Activated CD4-positive, alpha-beta T cell treated with anti-CD3 and anti-CD28 coated beads for 24 hours (primary cell): ENCODE measurements at regions not wholly inside any gene's neighbourhood (a gene's known extent, or its start where the extent isn't known, plus 50 kb on each side); places are given as distances from the start of the nearest gene placed in this dataset.
"Not testable (repeated sequence)": the region's sequence is repeated elsewhere in the genome, so short reads cannot be mapped to it uniquely, and the experiment has no call there.

Experiments used
- DNase-seq, 2 donors: peaks; one replicate each; pipeline ENCODE4 v3.0.0-alpha.2; 2020; ENCODE audit warnings: low read depth in 2 of 2

DNA sequence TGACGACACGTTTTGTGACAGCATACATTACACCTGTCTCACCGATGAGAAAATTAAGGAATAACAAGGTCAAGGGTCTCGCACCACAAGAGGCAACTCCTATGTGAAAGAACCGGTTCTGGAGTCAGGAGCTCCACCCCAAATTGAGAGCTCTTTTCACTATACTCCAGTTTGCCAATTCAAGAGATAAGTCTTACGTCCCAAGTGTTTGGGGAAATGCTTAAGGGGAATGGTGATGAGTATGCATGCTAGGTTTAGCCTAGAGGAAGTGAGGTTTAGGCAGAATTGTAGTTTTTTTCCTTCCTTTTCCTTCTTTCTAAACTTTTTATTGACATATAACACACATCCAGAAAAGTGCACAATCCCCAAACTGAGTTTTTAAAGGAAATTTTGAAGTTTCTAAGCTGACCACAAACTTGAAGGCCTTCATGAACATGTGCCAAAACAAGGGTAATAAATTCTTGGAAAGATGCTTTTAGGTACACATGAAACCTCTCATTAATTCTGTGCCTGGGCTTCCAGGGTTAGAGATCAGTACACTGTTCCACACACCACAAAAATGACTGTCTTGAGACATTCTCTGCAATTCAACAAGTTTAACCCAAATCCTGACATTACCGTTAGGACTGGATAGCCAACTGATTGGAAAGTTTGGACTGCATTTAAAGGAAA, 127.6 kb upstream of the SLC1A3 start:
- no peak for DNase-seq

DNA sequence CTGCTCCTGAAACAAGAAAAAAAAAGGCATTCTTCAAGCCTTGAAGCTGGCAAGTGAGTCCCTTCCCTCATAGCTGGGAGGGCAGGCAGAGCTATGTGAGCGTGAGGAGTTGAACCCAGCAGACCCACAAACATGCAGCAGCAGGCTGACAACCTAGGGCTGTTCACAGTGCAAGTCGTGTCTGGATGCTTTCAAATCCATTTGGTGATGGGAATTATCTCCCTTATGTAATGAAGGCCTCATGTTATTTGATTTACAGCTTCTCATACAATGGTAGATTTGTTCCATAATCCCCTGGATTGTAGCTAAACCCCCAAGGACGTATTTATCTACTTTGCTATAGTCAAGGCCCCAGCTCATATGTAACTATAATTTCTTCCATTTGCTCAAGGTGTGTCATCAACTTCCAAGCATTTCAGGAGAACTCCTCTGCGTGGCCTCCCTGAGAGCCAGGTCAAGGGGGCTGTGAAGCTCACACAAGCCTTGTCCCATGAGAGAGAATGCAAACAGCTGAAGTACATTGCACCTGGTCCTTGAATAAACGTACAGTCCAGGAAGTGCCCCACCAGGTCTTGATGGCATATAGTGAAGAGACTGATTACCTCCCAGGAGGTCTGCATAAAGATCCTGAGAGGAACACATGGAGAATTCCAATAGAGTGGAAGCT, 124.8 kb upstream of the SLC1A3 start:
- no peak for DNase-seq

DNA sequence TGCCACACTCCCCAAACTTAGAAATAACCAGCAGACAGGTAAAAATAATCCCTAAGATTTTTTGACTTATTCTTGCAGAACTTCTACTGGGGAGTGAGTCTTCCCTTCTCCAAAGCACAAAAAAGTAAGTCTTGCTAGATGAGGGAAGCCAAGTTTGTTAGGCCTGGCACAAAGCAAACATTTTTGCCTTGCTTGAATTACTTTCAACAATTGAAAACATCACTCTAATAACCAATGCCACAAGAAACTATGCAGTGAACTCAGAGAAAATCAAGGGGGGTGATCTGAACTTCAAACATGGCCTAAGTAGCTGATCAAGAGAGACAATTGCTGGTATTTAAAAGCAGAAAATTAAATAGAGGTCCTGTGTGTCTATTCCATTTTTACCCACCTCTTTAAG, 123.6 kb upstream of the SLC1A3 start:
- no peak for DNase-seq

DNA sequence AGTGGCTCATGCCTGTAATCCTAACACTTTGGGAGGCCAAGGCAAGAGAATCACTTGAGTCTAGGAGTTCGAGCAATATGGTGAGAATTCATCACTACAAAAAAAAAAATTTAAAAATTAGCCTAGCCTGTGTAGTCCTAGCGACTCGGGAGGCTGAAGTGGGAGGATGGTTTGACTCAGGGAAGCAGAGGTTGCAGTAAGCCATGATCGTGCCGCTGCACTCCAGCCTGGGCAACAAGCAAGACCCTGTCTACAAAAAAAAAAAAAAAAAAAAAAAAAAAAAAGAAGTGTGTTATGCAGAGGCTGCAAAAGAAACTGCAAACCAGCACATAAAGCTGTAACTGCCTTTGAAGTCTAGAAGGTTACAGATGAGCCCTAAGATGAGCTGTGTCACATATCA, 116.9 kb upstream of the SLC1A3 start:
- no peak for DNase-seq

DNA sequence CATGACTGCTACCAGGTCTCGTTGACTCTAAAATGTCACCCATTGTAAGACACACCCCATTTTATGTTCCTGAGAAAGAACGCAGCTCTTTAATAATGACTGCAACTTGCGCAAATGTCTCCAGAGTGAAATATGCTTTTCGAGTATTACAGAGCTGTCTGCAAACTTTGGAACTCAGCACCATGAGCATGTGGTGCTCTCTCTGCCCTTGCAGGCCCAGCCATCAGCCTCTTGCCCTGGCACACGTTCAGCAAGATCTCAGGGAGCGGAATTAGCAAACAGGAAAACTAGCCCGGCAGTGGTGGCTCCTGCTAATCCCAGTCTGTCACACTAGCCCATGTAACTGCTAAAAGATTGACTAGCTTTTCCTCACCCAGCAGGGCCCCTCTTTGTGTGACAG, 114.5 kb upstream of the SLC1A3 start:
- no peak for DNase-seq

DNA sequence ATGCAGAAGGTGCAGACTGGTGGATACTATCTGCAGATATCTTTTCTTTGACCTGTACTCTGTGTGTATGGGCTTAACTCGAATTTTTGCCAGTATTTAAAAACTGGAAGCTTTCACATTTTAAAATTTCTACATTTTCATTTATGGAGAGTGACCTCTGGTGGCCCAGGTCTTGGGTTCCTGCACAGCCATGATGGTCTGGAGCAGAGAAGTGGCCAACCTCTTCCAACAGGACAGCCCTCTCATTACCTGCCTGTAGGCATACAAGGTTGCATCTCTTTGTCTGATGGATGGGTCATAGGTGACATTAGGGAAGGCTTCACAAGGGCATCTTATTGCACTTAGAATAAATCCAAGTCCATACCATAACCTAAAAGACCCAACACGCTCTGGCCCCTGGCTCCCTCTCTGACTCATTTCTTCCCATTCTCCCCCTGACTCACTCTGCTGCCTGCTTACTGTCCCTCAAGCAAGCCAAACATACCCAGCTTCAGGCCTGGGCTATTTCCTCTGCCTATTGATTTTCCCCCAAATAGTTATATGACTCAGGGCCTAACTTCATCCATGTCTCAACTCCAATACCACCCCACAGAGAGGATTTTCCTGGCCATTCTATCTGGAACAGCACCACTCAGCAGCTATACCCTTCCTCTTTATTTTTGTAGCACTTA, 113.3 kb upstream of the SLC1A3 start:
- no peak for DNase-seq

DNA sequence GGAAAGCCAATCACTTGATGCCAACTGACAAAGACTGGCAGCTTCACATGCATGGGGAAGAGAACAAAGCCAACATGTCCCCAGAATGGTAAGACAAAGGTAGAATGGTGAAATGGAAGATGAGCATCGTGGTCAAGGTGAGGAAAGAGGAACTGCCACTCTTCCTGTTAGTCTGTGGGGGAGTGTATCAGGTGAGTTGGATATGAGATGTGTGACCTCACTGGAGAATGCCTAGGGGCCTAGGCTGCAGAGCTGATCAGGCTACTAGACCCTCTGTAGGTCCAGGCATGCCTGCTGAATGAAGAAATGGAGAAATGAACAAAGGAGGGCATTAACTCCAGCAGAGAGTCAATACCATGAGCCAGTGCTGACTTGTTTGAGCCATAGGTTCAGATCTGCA, 112.4 kb upstream of the SLC1A3 start:
- no peak for DNase-seq

DNA sequence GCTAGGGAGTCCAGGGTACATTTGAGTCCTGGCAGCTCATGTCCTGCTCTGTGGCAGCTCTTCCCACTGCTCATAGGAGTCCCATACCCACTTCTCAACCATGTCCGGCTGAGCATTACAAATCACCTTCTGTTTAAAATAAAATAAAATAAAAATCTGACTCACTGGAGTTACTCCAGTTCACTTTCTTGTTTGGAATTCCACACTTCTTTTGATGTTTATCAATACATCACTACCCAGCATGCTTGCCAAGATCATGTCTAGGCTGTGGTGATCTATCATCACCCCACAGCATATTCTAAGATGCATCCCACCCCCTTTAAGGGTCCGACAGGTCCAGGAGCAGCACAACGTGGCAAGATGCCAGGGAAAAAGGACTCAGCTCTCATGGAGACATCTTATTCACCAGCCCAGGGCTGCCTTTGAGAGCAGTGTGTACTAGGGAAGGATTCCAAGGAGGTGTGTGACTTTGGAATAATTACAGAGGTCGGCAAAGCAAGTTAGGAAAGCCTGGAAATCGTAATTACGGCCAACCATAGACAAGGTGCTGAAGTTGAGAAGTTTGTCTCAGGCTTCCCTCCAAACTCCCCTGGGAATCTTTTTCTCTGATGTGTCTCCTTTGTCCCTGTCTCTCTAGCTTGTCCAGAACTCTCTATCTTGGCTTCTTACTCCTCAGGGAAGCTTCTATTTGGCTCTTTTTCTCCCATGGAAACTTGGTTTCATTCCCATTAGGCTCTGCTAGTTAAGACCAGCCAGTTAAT, 111.4 kb upstream of the SLC1A3 start:
- DNase-seq, result no peak

DNA sequence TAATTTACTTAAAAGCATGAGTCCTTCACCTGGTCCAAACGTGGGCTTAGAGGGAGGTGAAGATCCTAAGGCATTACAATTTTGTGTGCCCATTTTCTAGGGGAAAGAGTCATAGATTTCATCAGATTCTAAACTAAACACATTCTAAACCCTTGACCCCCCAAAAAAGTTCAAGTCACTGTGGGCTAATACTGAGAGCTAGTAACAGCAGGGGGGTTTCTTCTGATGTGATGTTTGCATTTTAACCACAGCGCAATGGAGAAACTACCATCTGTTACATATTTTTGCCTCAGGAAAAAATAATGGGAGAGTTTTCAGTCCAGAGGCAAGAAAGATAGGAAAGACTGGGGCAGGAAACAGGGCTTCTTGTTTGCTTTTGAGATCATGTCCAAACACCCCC, 110.8 kb upstream of the SLC1A3 start:
- no peak for DNase-seq

DNA sequence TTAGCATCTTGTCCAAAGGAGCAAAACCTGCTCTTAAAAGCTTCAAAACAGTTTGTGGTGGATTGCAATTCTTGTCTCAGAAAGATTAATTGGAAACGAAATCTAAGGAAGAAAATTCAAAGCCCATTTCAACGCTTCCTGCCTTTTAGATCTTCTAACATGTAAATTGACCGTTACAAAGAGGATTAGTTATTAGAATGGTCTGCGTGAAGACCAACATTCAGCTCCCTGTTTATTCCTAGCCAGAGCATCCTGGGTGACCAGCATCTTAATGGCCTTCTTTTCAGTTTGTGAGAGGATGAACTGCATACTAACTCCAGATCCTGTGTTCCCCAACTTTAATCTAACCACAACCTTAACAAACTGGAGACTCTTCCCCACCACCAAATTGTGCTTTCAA, 109.9 kb upstream of the SLC1A3 start:
- DNase-seq, result no peak

DNA sequence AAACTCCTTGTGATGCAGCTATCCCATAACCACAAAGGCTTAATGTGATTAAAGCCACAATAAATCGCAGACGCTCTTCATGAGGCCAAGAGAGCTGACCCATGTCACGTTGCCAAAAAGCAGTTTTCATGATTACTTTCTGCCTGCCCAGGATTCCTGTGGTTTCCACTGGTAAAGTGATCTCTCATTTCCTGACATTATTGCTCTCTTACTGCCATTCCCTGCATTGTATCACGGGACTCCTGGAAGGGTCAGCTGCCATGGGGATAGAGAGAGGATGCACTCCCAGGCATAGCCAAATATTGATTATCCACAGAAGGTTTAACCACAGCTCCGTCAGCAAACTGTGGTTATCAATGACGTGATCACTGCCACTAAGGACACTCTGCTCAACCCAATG, 103.8 kb upstream of the SLC1A3 start:
- DNase-seq, result no peak

DNA sequence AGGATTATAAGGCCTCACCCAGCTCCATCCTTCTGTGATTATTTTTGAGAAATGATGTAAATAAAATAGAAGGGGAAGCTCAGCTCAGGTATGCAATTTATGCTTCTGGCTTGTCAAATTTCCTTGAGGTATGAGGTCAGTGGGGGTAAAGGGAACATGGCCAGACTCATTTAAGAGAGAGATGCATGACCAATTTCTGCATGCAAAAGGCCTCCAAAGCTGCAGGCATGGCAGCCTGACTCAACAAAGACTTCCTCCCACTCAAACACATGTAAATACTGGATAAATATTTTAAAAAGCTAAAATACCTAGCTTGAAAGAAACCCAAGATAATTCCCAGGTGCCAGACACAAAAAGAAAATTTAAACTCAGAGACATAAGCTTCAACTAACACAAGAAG, 101.4 kb upstream of the SLC1A3 start:
- DNase-seq, result no peak

DNA sequence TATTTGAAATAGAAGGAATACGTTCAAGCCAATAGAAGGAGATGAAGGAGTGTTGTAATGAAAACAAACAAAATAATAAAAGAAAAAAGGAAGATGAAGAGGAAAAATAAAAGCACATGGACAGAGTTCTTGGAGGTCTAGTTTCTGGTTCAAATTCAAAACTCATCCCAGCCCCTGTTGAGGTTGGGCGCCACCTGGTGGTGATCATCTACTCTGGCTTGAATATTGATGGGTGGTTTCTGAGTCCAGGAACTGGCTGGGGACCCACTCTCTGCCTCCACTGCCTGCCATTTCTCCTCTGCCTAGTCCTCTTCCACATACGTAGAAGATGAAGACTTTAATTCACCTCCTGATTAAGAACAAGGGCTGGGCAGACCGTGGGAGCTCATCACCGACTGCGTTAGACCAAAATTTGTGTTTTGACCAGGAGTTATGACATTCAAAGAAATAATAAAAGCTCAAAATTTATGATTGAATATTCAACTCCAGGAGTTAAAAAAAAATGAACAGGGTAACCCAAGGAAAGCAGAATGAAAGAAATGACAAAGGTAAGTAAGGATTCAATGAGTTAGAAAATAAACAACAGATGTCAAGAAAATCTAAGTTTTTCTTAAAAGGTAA, 99.0 kb upstream of the SLC1A3 start:
- peak; percentile 59 to 66 for DNase-seq

DNA sequence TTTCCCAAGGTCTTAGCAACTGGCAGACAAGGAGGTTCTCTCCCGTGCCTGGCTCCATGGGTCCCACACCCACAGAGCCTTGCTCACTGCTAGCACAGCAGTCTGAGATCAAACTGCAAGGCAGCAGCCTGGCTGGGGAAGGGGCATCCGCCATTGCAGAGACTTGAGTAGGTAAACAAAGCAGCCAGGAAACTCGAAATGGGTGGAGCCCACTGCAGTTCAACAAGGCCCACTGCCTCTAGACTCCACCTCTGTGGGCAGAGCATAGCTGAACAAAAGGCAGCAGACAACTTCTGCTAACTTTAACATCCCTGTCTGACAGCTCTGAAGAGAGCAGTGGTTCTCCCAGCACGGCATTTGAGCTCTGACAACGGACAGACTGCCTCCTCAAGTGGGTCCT, 98.1 kb upstream of the SLC1A3 start:
- DNase-seq, result not testable (repeated sequence)

DNA sequence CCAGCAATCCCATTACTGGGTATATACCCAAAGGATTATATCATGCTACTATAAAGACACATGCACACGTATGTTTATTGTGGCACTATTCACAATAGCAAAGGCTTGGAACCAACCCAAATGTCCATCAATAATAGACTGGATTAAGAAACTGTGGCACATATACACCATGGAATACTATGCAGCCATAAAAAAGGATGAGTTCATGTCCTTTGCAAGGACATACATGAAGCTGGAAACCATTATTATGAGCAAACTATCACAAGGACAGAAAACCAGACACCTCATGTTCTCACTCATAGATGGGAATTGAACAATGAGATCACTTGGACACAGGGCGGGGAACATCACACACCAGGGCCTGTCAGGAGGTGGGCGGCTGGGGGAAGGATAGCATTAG, 92.8 kb upstream of the SLC1A3 start:
- DNase-seq, result not testable (repeated sequence)

DNA sequence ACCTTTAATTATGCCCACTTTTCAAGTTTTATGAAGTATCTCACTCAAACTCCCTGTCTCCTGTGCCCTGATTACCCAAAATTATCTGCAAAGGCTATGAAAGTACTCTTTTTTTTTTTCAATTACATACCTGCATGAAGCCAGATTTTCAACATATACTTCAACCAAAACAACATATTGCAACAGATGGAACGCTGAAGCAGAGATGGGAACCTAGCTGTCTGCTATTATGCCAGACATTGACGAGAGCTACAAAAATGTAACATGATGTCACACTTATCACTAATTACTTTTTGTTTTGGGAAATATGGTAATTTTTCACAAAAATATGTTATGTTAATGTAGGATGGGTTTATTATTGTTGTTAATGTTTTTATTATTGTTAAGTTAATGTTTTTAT, 86.5 kb upstream of the SLC1A3 start:
- DNase-seq, result no peak

DNA sequence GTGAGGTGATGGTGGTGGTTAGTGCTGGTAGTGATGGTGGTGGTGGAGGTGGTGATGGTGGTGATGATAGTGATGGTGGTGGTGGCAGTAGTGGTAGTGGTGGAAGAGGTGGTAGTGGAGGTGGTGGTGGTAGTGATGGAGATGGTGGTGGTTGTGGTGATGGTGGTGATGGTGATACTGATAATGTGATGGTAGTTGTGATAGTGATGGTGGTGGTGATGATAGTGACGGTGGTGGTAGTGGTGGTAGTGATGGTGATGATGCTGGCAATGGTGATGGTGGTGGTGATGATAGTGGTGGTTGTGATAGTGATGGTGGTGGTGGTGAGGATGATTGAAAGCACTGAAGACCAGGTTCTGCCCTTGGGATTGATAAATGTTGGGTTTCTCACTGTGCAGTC, 85.2 kb upstream of the SLC1A3 start:
- DNase-seq, result no peak

DNA sequence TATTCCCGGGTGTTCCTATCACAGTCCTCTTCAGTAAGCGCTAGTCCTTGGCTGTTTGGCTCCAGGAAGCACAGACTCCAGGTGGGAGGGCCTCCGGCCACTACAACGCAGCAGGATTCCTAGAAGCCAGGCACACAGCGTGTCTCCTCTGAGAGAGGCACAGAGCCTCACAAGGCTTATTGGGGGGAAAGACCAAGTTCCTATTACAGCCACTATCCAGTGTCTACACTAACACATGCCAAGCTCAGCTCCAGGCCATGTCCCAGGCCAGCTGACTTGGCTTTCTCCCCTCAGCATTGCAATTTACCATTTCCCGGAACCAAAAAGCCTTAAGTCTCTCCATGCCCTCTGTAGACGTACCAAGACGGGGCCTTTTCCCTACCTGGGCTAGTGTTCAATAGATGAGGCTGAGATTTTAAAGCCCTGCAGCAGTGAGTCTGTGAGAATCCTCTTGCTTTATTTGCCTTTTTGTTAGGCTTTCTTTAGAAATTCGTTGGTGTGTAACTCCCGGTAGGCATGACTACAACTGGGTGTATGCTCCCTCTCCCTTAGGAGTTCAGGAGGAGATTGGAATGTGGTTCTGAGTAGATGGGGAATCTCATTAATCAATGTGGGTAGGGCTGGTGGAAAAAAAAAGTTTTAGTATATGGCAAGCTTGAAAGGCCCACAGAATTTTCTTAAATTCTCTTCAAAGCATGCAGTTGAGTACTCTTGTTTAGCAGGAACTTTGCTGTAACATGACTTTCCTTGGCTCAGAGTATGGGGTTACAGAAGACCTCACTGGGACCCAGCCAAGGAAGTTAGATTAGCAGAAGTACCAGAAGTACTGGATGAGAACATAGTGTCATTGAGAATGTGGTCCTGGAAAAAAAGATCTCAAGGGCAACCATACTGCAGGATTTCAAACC, 84.3 kb upstream of the SLC1A3 start:
- DNase-seq, result no peak

DNA sequence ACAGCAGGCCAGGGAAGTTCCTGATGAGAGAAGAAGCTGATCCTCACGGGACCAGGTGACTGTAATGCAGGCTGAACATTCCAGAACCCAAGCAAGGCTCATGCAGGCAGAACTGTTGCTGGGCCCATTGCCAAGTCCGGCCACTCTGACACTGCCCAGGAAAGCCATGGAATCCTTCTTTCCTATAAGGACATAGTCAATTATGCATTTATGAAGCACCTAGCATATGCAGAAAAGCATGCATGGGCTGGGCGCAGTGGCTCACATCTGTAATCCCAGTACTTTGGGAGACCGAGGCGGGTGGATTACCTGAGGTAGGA, 83.7 kb upstream of the SLC1A3 start:
- no peak for DNase-seq

DNA sequence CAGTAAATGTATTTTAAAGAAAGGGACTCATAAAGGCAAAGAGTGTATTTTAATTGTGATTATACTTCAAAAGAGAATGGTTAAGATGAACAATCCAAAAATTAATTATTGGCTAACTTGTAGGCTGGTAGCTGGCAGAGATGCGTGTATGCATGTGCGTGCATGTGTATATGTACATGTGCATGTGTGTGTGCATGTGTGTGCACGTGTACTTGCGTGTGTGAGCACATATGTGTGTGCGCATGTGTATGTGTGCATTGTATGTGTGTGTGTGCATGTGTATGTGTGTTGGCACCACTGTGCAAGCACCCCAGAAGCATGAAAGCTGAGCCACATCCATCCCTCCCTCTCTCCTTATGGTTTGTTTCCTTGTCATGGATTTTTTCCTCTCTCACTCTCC, 83.0 kb upstream of the SLC1A3 start:
- DNase-seq, result no peak

DNA sequence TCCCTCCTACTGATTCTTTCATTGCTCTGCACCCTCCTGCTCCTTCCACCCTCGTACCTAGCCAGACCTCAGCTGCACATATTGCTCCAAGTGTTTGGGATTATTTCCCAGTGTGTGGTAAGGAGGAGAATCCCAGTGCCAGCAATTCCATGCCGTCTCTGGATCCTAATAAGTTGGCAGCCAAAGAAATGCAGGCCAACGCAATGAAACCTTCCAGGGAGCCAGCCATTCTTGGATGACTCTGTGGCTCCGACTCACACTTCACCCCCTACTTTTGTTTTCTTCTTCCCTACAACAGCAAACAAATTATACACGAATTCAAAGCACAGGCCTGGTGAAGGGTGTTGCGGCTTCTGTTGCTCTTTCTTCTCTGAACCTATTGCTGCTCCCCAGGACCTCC, 82.5 kb upstream of the SLC1A3 start:
- DNase-seq, result no peak
